Ishikawa (cell line): ENCODE measurements at regions not wholly inside any gene's neighbourhood (a gene's known extent, or its start where the extent isn't known, plus 50 kb on each side); places are given as distances from the start of the nearest gene placed in this dataset.

Source experiments
- CEBPB ChIP-seq: IDR thresholded peaks from 2 replicates; pipeline ENCODE4 v1.6.1; 2012
- EP300 ChIP-seq: IDR thresholded peaks from 2 replicates; pipeline ENCODE4 v1.6.1; 2012; ENCODE audit warnings: borderline replicate concordance
- TAF1 ChIP-seq: IDR thresholded peaks from 2 replicates; pipeline ENCODE4 v1.6.1; 2012; ENCODE audit warnings: low read depth, mild to moderate bottlenecking

GRCh38 chr2:12487253-12488004 is 229.3 kb upstream of the TRIB2 start:
- TF ChIP-seq CEBPB (no peak), TAF1 (no peak), EP300 (no peak)
